ENCODE measurements at regions not wholly inside any gene's neighbourhood (a gene's known extent, or its start where the extent isn't known, plus 50 kb on each side); places are given as distances from the start of the nearest gene placed in this dataset.

DNA sequence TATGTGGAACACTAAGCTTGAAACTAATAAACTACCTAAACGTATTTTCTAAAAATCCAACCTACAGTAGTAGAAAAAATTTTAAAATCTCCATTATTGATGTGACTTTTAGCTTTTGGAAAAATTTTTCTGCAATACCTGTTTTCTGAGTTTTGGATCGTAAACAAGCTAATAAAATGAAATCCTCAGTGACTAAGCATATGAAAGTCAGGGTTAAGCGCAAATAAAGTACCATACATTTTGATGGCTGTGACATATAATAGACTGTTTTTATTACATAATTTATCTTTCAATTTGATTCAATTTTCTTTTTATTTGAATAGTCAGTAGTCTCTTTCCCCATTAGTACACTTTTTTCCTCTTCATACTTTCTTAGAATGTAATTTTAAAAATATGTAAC, 683.6 kb downstream of the NUP35 start:
- H3K4me3 ChIP-seq (ENCODE audit: low read depth, low read length), result no peak overlapping the region
- TF ChIP-seq, protein P1, sequence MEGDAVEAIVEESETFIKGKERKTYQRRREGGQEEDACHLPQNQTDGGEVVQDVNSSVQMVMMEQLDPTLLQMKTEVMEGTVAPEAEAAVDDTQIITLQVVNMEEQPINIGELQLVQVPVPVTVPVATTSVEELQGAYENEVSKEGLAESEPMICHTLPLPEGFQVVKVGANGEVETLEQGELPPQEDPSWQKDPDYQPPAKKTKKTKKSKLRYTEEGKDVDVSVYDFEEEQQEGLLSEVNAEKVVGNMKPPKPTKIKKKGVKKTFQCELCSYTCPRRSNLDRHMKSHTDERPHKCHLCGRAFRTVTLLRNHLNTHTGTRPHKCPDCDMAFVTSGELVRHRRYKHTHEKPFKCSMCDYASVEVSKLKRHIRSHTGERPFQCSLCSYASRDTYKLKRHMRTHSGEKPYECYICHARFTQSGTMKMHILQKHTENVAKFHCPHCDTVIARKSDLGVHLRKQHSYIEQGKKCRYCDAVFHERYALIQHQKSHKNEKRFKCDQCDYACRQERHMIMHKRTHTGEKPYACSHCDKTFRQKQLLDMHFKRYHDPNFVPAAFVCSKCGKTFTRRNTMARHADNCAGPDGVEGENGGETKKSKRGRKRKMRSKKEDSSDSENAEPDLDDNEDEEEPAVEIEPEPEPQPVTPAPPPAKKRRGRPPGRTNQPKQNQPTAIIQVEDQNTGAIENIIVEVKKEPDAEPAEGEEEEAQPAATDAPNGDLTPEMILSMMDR (conservative IDR thresholded peaks at IDR 0.05; ENCODE audit: low read depth, low read length), result no peak
- no peak for DNase-seq (ENCODE audit: low read depth)

GRCh38 chr2:183809404-183809803, 685.2 kb downstream of the NUP35 start:
- no peak for DNase-seq (ENCODE audit: low read depth)
- TF ChIP-seq, protein P1 (conservative IDR thresholded peaks at IDR 0.05; ENCODE audit: low read depth, low read length), result no peak
- no peak overlapping the region for H3K4me3 ChIP-seq (ENCODE audit: low read depth, low read length)

DNA sequence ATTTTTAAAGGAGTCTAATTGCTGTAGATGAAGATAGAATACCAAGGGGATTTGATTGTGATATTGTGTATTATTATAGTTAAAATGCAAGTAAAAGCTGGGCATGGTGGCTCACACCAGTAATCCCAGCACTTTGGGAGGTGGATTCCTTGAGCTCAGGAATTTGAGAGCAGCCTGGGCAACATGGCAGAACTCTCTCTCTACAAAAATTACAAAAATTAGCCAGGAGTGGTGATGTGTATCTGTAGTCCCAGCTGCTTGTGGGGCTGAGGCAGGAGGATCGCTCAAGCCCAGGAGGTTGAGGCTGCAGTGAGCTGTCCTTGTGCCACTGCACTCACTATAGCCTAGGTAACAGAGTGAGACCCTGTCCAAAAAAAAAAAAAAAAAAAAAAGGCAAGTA, 687.0 kb downstream of the NUP35 start:
- TF ChIP-seq, protein P1 (conservative IDR thresholded peaks at IDR 0.05; ENCODE audit: low read depth, low read length), result no peak
- H3K4me3 ChIP-seq (ENCODE audit: low read depth, low read length), result no peak overlapping the region
- no peak for DNase-seq (ENCODE audit: low read depth)

DNA sequence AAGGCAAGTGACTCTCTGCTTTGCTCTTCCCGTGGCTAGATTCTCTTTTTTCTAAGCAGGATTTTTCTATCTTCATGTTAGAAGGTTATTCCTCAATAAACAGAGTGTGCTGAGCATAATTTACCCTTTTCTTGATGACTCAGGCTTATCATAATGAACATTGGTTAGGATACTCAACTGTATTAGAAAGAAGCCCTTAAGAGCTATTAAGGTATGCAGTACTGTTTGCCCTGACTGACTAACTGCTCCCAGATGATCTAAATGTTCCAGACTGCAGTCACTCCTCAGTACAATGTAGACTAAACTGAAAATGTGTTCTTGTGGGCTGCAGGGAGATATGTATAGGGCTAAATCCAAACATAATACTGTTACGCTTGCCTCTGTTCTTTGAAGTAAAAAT, 687.8 kb downstream of the NUP35 start:
- H3K4me3 ChIP-seq (ENCODE audit: low read depth, low read length), result no peak overlapping the region
- TF ChIP-seq, protein P1 (conservative IDR thresholded peaks at IDR 0.05; ENCODE audit: low read depth, low read length), result no peak
- no peak for DNase-seq (ENCODE audit: low read depth)

DNA sequence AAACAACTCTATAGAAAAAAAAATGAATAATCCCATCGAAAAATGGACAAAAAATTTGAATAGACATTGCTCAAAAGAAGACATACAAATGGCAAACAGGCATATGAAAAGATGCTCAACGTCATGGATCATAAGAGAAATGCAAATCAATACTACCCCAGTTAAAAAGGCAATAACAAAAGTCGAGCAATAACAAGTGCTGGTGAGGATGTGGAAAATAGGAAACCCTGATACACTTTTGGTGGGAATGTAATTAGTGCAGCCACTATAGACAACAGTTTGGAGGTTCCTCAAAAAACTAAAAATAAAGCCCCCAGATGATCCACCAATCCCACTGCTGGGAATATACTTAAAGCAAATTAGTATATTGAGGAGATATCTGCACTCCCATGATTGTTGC, 701.5 kb downstream of the NUP35 start:
- DNase-seq (ENCODE audit: low read depth), result no peak
- TF ChIP-seq, protein P1 (conservative IDR thresholded peaks at IDR 0.05; ENCODE audit: low read depth, low read length), result no peak
- H3K4me3 ChIP-seq (ENCODE audit: low read depth, low read length), result no peak overlapping the region

DNA sequence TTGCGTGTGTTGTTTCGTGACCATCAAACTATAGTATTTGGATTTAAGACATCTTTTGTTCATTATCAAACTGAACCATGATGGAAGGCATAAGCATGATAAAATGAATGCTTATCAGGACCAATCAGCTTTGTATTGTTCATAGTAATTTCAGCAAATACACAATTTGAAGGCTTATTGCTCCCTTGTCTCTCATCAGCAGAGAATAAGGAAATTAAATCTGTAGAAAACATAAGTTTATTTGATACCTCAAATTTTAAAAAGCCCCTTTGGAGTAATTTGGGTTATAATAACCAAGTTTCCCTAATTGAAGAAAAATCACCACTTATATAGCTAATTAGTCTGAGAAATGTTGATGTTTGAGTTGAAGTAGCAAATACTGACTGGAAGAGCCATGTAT, 705.7 kb downstream of the NUP35 start:
- H3K4me3 ChIP-seq (ENCODE audit: low read depth, low read length), result no peak overlapping the region
- DNase-seq (ENCODE audit: low read depth), result no peak
- TF ChIP-seq, protein P1 (conservative IDR thresholded peaks at IDR 0.05; ENCODE audit: low read depth, low read length), result no peak

GRCh38 chr2:183837157-183837556, 712.9 kb downstream of the NUP35 start:
- no peak overlapping the region for H3K4me3 ChIP-seq (ENCODE audit: low read depth, low read length)
- DNase-seq (ENCODE audit: low read depth), result no peak
- TF ChIP-seq, protein P1 (conservative IDR thresholded peaks at IDR 0.05; ENCODE audit: low read depth, low read length), result no peak

Measured in choroid plexus epithelial cell (primary cell).